22Rv1 (cell line): ENCODE measurements at regions not wholly inside any gene's neighbourhood (a gene's known extent, or its start where the extent isn't known, plus 50 kb on each side); places are given as distances from the start of the nearest gene placed in this dataset.

Experiments used
- ZFX ChIP-seq: fragments of 450-650 bp; IDR thresholded peaks from 2 replicates; pipeline ENCODE4 v1.6.1; 2017; ENCODE audit warnings: antibody characterized with exemption, borderline replicate concordance
- TF ChIP-seq, protein P1 (sequence below): fragments of 450-650 bp; IDR thresholded peaks from 2 replicates; pipeline ENCODE4 v1.5.1; 2017; ENCODE audit warnings: mild to moderate bottlenecking

DNA sequence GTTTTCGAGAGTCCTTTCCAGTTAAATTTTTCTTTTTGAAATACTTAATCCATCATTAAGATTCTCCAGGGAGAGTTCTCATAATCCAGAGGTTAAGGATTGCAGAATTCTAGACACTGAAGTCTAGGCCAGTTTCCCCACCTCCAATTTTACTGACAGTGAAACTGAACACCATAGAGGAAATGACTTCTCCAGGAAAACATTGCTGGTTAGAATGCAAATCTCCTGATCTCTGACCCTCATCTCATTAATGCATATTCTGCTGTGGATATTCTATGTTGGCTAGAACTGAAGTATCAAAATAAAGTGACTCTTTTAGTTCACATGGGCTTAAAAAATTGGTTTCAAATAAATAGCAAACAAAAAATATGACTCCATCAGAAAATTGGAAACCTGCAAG, 105.8 kb upstream of the UGP2 start:
- TF ChIP-seq, protein P1, sequence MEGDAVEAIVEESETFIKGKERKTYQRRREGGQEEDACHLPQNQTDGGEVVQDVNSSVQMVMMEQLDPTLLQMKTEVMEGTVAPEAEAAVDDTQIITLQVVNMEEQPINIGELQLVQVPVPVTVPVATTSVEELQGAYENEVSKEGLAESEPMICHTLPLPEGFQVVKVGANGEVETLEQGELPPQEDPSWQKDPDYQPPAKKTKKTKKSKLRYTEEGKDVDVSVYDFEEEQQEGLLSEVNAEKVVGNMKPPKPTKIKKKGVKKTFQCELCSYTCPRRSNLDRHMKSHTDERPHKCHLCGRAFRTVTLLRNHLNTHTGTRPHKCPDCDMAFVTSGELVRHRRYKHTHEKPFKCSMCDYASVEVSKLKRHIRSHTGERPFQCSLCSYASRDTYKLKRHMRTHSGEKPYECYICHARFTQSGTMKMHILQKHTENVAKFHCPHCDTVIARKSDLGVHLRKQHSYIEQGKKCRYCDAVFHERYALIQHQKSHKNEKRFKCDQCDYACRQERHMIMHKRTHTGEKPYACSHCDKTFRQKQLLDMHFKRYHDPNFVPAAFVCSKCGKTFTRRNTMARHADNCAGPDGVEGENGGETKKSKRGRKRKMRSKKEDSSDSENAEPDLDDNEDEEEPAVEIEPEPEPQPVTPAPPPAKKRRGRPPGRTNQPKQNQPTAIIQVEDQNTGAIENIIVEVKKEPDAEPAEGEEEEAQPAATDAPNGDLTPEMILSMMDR = no peak
- no peak for TF ChIP-seq ZFX
